HG03342 (cell line): ENCODE measurements at regions not wholly inside any gene's neighbourhood (a gene's known extent, or its start where the extent isn't known, plus 50 kb on each side); places are given as distances from the start of the nearest gene placed in this dataset.
A peak's percentile ranks its signal among the peaks of the same experiment; 100 is the strongest.
"Not testable (repeated sequence)": the region's sequence is repeated elsewhere in the genome, so short reads cannot be mapped to it uniquely, and the experiment has no call there.

Source experiments
- ATAC-seq: cut with Tn5 transposase; IDR thresholded peaks from one replicate; pipeline ENCODE4 v1.9.1; 2021; ENCODE audit warnings: mild to moderate bottlenecking, moderate library complexity; ENCODE audit not compliant: unreplicated experiment

GRCh38 chr16:82302042-82302727 lies 132.2 kb upstream of the MPHOSPH6 start:
- ATAC-seq = no peak

DNA sequence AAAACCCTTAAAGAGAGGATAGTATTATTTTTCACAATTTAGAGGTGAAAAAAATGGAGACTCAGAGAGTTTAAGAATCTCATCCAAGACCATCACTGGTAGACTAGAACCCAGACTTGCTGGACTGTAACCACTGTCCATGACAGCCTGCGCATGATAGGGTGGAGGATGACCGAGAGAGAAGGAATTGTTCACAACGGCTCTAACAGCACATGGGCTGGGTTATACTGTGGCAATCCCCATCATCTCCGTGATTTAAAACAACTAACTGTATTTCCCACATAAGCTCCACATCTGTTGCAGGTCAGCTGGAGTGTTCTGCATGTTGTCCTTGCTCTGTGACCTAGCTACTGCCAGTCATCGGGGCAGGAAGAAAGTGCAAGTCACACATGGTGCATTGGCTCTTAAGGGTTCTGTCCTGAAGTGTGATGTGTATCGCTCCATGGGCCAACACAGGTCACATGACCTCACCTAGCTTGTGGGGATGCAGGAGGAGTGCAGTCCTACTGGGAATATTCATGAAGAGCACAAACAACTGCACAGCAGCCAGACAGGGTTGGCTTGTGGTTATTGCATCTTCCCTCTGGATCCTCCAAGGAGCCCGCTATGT lies 131.2 kb upstream of the MPHOSPH6 start:
- ATAC-seq = no peak

DNA sequence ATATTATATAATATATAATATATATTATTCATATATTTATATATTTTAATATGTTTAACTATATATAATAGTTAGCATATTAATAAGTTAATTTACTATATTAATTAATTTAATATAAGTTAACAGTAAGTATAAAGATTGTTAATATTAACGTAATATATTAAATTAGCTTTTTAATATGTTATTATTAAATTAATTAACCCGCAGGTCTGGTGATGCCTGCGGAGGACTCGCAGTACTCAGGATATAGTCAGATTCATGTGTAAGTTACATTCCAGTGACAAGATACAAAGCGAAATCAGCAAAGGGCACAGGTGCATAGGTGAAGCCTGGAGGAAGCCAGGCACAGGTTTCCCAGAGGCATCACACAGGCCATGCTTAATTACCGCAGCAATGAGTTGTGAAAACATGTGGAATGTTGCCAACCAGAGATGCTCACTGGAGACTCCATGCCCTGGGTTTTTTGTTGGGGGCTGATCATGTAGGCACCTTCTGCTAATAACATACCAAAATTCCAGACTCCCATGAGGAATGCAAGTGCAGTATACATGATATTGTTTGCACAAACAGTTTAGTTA lies 130.4 kb upstream of the MPHOSPH6 start:
- ATAC-seq = no peak

DNA sequence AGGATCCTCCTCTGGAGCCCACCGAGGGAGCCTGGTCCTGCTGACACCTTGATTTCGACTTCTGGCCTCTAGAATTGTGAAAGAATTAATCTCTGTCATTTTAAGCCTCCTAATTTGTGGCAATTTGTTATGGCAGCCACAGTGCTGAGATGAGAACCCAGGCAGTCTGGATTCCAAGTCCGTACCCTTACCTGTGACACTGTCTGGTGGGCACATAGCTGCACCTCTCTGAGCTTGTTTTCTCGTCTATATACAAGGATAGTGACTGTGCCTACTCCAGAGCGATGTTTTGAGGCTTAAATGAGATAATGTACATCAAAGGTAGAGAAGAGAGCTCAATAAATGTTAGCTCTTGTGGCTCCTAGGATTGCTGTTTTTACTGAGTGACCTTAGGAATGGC lies 128.4 kb upstream of the MPHOSPH6 start:
- ATAC-seq = no peak

DNA sequence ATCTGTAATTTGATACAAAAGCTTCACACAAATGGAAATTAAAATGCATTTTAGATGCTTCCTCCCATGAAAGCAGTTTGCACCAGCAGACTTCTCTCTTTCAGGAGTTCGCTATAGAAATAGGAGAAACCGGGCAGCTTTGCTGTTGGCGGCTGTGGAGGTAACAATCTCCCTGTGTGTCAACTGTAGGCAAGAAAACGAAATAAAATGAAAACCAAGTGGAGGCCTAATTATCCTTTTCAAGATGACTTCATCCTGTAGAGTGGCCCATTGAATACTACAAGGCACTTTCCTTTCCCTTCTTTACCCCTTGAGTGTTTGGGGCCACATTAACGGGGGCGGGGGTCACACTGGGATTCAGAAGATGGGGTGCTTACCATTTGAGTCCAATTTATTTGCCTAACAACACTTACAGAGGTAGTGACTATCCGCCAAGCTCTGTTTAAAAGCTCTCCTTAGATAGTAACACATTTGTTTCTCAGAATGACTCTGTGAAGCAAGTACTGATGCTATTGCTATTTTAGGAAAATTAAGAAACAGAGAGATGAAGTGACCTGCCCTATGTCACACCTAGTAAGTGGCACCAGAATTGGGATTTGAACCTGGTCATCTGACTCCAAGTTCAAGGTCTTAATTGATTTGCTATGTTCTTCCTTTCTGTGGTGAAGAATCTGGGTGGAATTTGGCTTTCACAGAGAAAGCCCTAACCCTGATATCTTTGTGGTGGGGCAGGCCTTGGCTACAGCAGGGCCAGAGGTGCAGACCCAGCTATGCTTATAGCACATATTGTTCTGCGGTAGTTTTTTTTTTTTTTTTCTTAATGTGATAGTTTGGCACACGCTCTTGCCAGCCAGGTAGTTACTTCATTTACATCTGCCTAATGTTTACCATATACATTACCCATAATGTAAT lies 125.5 kb upstream of the MPHOSPH6 start:
- no peak for ATAC-seq

DNA sequence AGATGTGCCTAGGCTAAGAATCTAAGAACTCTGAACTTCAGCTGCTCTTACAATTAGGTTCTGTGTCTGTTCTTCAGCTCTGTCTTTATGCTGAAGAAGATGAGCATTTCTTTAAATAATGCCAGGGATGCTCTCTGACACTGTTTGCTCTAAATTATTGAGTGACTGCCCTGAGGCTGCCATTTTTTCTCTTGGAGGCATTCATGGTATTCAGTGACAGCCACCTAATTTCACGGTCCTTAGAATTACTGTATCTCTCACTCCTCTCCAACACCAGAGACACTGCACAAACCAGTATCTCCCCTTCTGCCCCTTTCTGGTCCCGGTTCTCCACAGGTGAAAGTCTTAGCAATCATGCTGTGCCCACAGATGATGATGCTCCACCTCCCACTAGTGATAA lies 123.6 kb upstream of the MPHOSPH6 start:
- no peak for ATAC-seq

GRCh38 chr16:82287937-82288336 lies 117.9 kb upstream of the MPHOSPH6 start:
- ATAC-seq = no peak

DNA sequence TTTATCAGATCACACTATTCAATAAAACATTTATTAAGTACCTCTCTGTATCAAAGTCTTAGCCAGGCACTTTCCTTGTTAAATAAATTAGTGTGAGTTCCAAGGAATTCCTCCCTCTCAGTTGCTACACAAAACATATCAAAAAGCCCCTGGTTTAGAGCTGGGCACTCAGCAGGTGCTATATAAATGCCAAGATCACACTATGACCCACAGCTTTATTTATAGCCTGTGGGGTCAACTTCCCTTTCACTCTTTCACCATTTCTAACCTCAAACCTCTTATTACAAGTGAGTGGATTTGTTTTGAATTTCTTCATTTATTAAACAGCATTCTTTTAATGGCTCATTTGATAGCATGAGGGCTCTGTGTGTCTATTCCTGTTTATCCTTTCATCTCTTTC lies 112.6 kb upstream of the MPHOSPH6 start:
- ATAC-seq = no peak

DNA sequence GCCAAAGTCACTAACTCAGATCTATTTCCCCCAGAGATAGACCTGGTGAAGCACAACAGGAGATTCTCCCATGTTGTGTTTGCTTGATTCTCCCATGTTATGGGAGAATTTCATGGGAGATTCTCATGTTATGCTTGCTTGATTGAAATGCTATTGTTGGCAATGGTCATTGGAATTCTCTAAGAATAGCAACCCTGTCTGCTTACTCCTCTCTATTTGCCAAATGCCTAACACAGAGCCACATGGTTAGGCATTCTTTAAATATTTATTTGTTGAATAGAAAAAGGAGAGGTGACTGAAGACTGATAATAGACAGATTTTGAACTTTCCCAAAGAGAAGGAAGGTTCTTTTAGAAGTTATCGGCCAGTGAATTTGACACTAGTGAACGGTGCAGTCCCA lies 111.5 kb upstream of the MPHOSPH6 start:
- ATAC-seq = no peak

DNA sequence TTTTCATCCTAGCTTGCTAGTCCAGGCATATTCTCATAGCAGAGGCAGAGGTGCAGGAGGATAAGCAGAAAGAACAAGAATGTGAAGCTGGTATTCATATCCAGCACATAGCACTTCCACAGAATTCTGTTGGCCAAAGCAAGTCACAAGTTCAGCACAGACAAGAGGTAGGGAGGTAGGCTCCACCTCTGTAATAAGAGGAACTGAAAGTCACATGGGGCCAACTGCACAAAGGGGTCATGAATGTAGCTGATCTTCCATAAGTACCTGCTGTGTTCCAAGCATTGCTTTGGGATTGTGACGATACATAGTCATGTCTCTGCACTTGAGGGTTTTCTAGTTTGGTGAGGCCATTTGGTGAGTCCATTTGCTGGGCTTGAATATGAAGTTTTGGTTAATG lies 110.8 kb upstream of the MPHOSPH6 start:
- ATAC-seq = no peak

- not testable (repeated sequence) for ATAC-seq
These were observed 105.3 kb upstream of the MPHOSPH6 start for GRCh38 chr16:82275349-82275748.

DNA sequence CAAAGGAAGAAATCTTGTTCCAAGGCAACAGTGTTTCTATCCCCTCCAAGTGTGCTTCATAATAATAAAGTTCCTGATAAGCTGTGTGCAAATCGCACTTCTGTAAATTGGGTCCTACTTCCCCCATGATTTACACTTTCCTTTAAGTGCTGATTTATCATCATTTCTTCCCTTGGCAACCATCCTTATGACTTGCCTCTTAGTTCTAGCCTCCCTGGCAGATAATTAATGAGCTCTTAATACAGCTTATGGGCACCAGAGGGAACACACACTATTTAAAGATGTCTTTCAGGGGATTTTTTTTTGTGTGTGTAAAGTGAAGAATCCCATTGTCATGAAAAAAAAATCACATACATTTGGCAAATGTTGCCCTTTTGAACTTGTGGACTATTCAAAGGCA lies 101.6 kb upstream of the MPHOSPH6 start:
- ATAC-seq = no peak

DNA sequence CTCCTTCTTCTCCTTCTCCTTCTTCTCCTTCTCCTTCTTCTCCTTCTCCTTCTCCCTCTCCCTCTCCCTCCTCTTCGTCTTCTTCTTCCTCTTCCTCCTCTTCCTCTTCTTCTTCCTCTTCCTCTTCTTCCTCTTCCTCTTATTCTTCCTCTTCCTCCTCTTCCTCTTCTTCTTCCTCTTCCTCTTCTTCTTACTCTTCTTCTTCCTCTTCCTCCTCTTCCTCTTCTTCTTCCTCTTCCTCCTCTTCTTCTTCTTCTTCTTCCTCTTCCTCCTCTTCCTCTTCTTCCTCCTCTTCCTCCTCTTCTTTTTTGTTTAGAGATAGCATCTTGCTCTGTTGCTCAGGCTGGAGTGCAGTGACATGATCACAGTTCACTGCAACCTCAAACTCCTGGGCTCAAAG lies 97.7 kb upstream of the MPHOSPH6 start:
- not testable (repeated sequence) for ATAC-seq

- no peak for ATAC-seq
These were observed 95.8 kb upstream of the MPHOSPH6 start for GRCh38 chr16:82265809-82266208.

GRCh38 chr16:82264756-82265155 lies 94.7 kb upstream of the MPHOSPH6 start:
- no peak for ATAC-seq

GRCh38 chr16:82263521-82264143 lies 93.6 kb upstream of the MPHOSPH6 start:
- peak; percentile 63 for ATAC-seq

- no peak for ATAC-seq
These were observed 92.2 kb upstream of the MPHOSPH6 start for GRCh38 chr16:82262244-82262643.

DNA sequence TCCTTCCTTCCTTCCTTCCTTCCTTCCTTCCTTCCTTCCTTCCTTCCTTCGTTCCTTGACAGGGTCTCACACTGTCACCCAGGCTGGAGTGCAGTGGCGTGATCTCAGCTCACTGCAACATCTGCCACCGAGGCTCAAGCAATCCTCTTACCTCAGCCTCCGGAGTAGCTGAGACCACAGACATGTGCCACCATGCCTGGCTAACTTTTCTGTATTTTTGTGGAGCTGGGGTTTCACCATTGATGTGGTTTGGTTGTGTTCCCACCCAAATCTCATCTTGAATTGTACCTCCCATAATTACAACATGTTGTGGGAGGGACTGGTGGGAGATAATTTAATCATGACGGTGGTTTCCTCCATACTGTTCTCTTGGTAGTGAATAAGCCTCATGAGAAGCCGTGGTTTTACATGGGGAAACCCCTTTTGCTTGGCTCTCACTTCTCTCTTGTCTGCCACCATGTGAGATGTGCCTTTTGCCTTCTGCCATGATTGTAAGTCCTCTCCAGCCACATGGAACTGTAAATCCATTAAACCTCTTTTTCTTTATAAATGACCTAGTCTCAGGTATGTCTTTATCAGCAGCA lies 90.3 kb upstream of the MPHOSPH6 start:
- no peak for ATAC-seq

DNA sequence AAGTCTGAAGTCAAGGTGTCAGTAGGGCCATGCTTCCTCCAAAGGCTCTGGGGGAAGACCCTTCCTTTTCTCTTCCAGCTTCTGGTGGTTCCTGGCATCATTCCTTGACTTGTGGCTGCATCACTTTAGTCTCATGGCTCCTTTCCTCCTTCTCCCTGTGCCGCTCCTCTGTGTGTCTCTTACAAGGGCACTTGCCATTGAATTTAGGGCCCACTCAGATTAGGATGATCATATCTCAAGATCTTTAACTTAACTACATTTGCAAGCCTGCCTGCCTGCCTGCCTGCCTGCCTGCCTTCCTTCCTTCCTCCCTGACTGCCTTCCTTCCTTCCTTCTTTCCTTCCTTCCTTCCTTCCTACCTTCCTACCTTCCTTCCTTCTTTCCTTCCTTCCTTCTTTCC lies 89.7 kb upstream of the MPHOSPH6 start:
- ATAC-seq = no peak

DNA sequence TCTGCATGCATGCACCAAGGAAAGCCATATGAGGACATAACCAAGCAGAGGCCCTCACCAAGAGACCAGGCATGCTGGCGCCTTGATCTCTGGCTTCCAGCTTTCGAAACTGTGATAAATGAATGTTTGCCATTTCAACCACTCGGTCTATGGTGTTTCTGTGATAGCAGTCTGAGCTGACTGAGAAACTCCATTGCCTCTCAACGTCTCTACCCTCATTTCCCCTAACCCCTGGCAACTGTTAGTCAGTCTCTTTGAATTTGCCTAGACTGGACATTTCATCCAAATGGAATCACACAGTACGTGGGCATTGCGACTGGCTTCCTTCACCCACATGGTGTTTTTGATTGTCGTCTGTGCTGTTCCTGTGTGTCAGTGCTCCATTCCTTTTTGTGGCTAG lies 88.0 kb upstream of the MPHOSPH6 start:
- no peak for ATAC-seq

GRCh38 chr16:82252582-82252981 lies 82.6 kb upstream of the MPHOSPH6 start:
- ATAC-seq = no peak
